H1 (cell line): ENCODE measurements at regions not wholly inside any gene's neighbourhood (a gene's known extent, or its start where the extent isn't known, plus 50 kb on each side); places are given as distances from the start of the nearest gene placed in this dataset.

Experiments used
- ASH2L ChIP-seq: fragments of 200-600, 300-600 bp; sonication (generic); IDR thresholded peaks from one replicate; pipeline ENCODE4 v1.7.1; 2017; ENCODE audit warnings: low read length
- BACH1 ChIP-seq: IDR thresholded peaks from 2 replicates; pipeline ENCODE4 v1.6.1; 2012; ENCODE audit warnings: low read length, improper control_type of control experiment
- BRCA1 ChIP-seq: IDR thresholded peaks from 2 replicates; pipeline ENCODE4 v1.6.1; 2012; ENCODE audit warnings: low read depth, low read length, improper control_type of control experiment
- EZH2 ChIP-seq: fragments of 200-600 bp; sonication (generic); IDR thresholded peaks from 2 replicates; pipeline ENCODE4 v1.7.1; 2012; ENCODE audit warnings: low read depth, mild to moderate bottlenecking, moderate library complexity, low read length, inconsistent platforms; ENCODE audit not compliant: severe bottlenecking
- FOSL1 ChIP-seq: IDR thresholded peaks from 2 replicates; pipeline ENCODE4 v1.6.1; 2011; ENCODE audit warnings: mild to moderate bottlenecking, low read depth, low read length, moderate library complexity; ENCODE audit not compliant: insufficient read depth
- JUN ChIP-seq: IDR thresholded peaks from 2 replicates; pipeline ENCODE4 v1.6.1; 2011; ENCODE audit warnings: low read depth, mild to moderate bottlenecking, improper control_type of control experiment, low read length
- RBBP5 ChIP-seq: IDR thresholded peaks from 2 replicates; pipeline ENCODE4 v1.7.1; 2012; ENCODE audit warnings: low read depth, mild to moderate bottlenecking, inconsistent platforms, low read length, moderate library complexity, borderline replicate concordance
- SAP30 ChIP-seq: fragments of 300-600 bp; sonication (generic); IDR thresholded peaks from 2 replicates; pipeline ENCODE4 v1.7.1; 2012; ENCODE audit warnings: low read length, moderate library complexity, mild to moderate bottlenecking, inconsistent platforms; ENCODE audit not compliant: insufficient read depth, insufficient replicate concordance
- SRF ChIP-seq: IDR thresholded peaks from 2 replicates; pipeline ENCODE4 v1.6.1; 2011; ENCODE audit warnings: mild to moderate bottlenecking, low read depth, low read length, moderate library complexity
- TBP ChIP-seq: IDR thresholded peaks from 2 replicates; pipeline ENCODE4 v1.6.1; 2011; ENCODE audit warnings: low read depth, low read length, improper control_type of control experiment
- TF ChIP-seq, protein P1 (sequence below): IDR thresholded peaks from 2 replicates; pipeline ENCODE4 v1.6.1; 2011; ENCODE audit warnings: low read depth, mild to moderate bottlenecking, low read length; ENCODE audit not compliant: insufficient read depth

GRCh38 chr12:58656254-58657009, 263.9 kb downstream of the LRIG3 start (continued):
- TF ChIP-seq SAP30 (no peak), RBBP5 (no peak), JUN (no peak), EZH2 (no peak), TBP (no peak), FOSL1 (no peak), ASH2L (no peak), SRF (no peak), BACH1 (no peak), BRCA1 (no peak)
- TF ChIP-seq, protein P1, sequence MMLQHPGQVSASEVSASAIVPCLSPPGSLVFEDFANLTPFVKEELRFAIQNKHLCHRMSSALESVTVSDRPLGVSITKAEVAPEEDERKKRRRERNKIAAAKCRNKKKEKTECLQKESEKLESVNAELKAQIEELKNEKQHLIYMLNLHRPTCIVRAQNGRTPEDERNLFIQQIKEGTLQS: no peak
